GM18858 (cell line): ENCODE measurements at regions not wholly inside any gene's neighbourhood (a gene's known extent, or its start where the extent isn't known, plus 50 kb on each side); places are given as distances from the start of the nearest gene placed in this dataset.
"Not testable (repeated sequence)": the region's sequence is repeated elsewhere in the genome, so short reads cannot be mapped to it uniquely, and the experiment has no call there.

Experiments used
- ATAC-seq: cut with Tn5 transposase; IDR thresholded peaks from one replicate; pipeline ENCODE4 v1.9.1; 2021; ENCODE audit not compliant: unreplicated experiment

- ATAC-seq = no peak
Measured at GRCh38 chr14:46444666-46445065, 206.9 kb downstream of the RPL10L start.

GRCh38 chr14:46433381-46433780 lies 218.2 kb downstream of the RPL10L start:
- no peak for ATAC-seq

GRCh38 chr14:46432516-46432915 lies 219.1 kb downstream of the RPL10L start:
- no peak for ATAC-seq

- ATAC-seq = no peak
Measured at GRCh38 chr14:46417066-46417465, 234.5 kb downstream of the RPL10L start.

- no peak for ATAC-seq
Measured at GRCh38 chr14:46404865-46405811, 246.4 kb downstream of the RPL10L start.

- not testable (repeated sequence) for ATAC-seq
Measured at GRCh38 chr14:46402001-46402690, 249.4 kb downstream of the RPL10L start.

- no peak for ATAC-seq
Measured at GRCh38 chr14:46401066-46401465, 250.5 kb downstream of the RPL10L start.

GRCh38 chr14:46399049-46399448 lies 252.5 kb downstream of the RPL10L start:
- ATAC-seq = no peak

- ATAC-seq = no peak
Measured at GRCh38 chr14:46384611-46385010, 267.0 kb downstream of the RPL10L start.

GRCh38 chr14:46381674-46382073 lies 269.9 kb downstream of the RPL10L start:
- no peak for ATAC-seq

GRCh38 chr14:46378248-46378647 lies 273.3 kb downstream of the RPL10L start:
- no peak for ATAC-seq

GRCh38 chr14:46377305-46377704 lies 274.3 kb downstream of the RPL10L start:
- ATAC-seq = no peak

- no peak for ATAC-seq
Measured at GRCh38 chr14:46369391-46369790, 282.2 kb downstream of the RPL10L start.

- no peak for ATAC-seq
Measured at GRCh38 chr14:46368275-46368674, 283.3 kb downstream of the RPL10L start.

GRCh38 chr14:46352844-46353243 lies 298.7 kb downstream of the RPL10L start:
- no peak for ATAC-seq

GRCh38 chr14:46344327-46344937 lies 307.1 kb downstream of the RPL10L start:
- ATAC-seq = peak; percentile 70

GRCh38 chr14:46325777-46326176 lies 325.8 kb downstream of the RPL10L start:
- ATAC-seq = no peak

GRCh38 chr14:46325157-46325556 lies 326.4 kb downstream of the RPL10L start:
- ATAC-seq = no peak

GRCh38 chr14:46323404-46323762 lies 328.2 kb downstream of the RPL10L start:
- ATAC-seq = no peak

- ATAC-seq = no peak
Measured at GRCh38 chr14:46322730-46323403, 328.7 kb downstream of the RPL10L start.

GRCh38 chr14:46322076-46322475 lies 329.5 kb downstream of the RPL10L start:
- ATAC-seq = no peak
